GM12878 (cell line): ENCODE measurements at regions not wholly inside any gene's neighbourhood (a gene's known extent, or its start where the extent isn't known, plus 50 kb on each side); places are given as distances from the start of the nearest gene placed in this dataset.

Source experiments
- ATAC-seq: fragments of 200-7000 bp; cut with Tn5 transposase; 3 replicates; pipeline ENCODE4 v1.9.1; 2020; ENCODE audit warnings: mild to moderate bottlenecking, moderate library complexity
- BruUV-seq: library from RNA; stranded (reverse); fragments of 400-500 nt; replicated peaks from 2 replicates; lab custom pipeline; 2021; lab: Mats Ljungman, UMichigan
- CTCF ChIA-PET: fragments of 300-600 bp; sonication (Branson Sonifier 250); formaldehyde crosslinking; extraction: SDS; loops from one replicate; lab custom pipeline; 2021; ENCODE audit warnings: inconsistent platforms; lab: Yijun Ruan, JAX
- POLR2A ChIA-PET: fragments of 350-600 bp; formaldehyde crosslinking; extraction: SDS; loops from one replicate; lab custom pipeline; 2021; ENCODE audit warnings: inconsistent platforms; lab: Charles Lee
- RAD21 ChIA-PET: fragments of 300-600 bp; sonication (Branson Sonifier 250); formaldehyde crosslinking; loops from one replicate; lab custom pipeline; 2023; ENCODE audit warnings: antibody characterized with exemption; ENCODE audit not compliant: unreplicated experiment; lab: Charles Lee
- SMC1A ChIA-PET: fragments of 300-600 bp; sonication (Branson Sonifier 250); formaldehyde crosslinking; loops from one replicate; lab custom pipeline; 2023; ENCODE audit not compliant: unreplicated experiment, uncharacterized antibody; lab: Charles Lee
- DNase-seq: peaks from one replicate; pipeline ENCODE4 v3.0.0-alpha.2; 2011; ENCODE audit warnings: low read depth, low spot score
- FAIRE-seq: peaks from 3 replicates; lab custom pipeline; 2011; peaks lifted over from hg19 to GRCh38; lab: Jason Lieb, UNC
- H2AFZ ChIP-seq: 2 replicates; pipeline ENCODE4 v1.6.0; 2011; ENCODE audit warnings: low read depth, low read length, control low read depth; ENCODE audit not compliant: control insufficient read depth
- H3K27ac ChIP-seq: 2 replicates; pipeline ENCODE4 v1.5.1; 2011; ENCODE audit warnings: control low read depth; ENCODE audit not compliant: control insufficient read depth, insufficient read depth
- H3K27me3 ChIP-seq, 2 experiments: replicated peaks in 1 of 2; 2 replicates each; pipeline versions ENCODE4 v1.6.0 to v1.6.1; 2011; ENCODE audit warnings: low read length in 1 of 2; ENCODE audit not compliant: control insufficient read depth in 2 of 2, insufficient read depth in 2 of 2
- H3K36me3 ChIP-seq, 2 experiments: 2 replicates each; pipeline ENCODE4 v1.5.1; 2011; ENCODE audit warnings: low read length in 1 of 2; ENCODE audit not compliant: control insufficient read depth in 2 of 2, insufficient read depth in 2 of 2
- H3K4me1 ChIP-seq: 2 replicates; pipeline ENCODE4 v1.6.1; 2011; ENCODE audit warnings: mild to moderate bottlenecking, low read length, moderate library complexity, mixed read lengths; ENCODE audit not compliant: control insufficient read depth, insufficient read depth
- H3K4me2 ChIP-seq: 2 replicates; pipeline ENCODE4 v1.6.0; 2011; ENCODE audit warnings: control low read depth; ENCODE audit not compliant: control insufficient read depth, insufficient read depth
- H3K4me3 ChIP-seq: fragments of 200-600 bp; sonication (generic); 2 replicates; pipeline ENCODE4 v1.5.1; 2016
- H3K79me2 ChIP-seq: 2 replicates; pipeline ENCODE4 v1.6.0; 2011; ENCODE audit warnings: low read length; ENCODE audit not compliant: control insufficient read depth, insufficient read depth
- H3K9ac ChIP-seq: 2 replicates; pipeline ENCODE4 v1.8.0; 2011; ENCODE audit warnings: low read length, control low read depth, mixed read lengths; ENCODE audit not compliant: control insufficient read depth, insufficient read depth
- H3K9me3 ChIP-seq: replicated peaks from 3 replicates; pipeline ENCODE4 v1.5.1; 2011; ENCODE audit warnings: mild to moderate bottlenecking, low read length; ENCODE audit not compliant: control insufficient read depth, insufficient read depth
- H4K20me1 ChIP-seq: 2 replicates; pipeline ENCODE4 v1.6.0; 2011; ENCODE audit not compliant: control insufficient read depth, insufficient read depth
- DPF2 ChIP-seq: fragments of 450-650 bp; IDR thresholded peaks from 2 replicates; pipeline ENCODE4 v1.6.1; 2017; ENCODE audit warnings: mild to moderate bottlenecking
- HCFC1 ChIP-seq: fragments of 150-350 bp; IDR thresholded peaks from 2 replicates; pipeline ENCODE4 v1.6.1; 2014; ENCODE audit warnings: low read length
- NFXL1 ChIP-seq: fragments of 450-650 bp; IDR thresholded peaks from 2 replicates; pipeline ENCODE4 v1.6.1; 2017; ENCODE audit warnings: antibody characterized with exemption, mild to moderate bottlenecking, borderline replicate concordance
- NR2C2 ChIP-seq: IDR thresholded peaks from 2 replicates; pipeline ENCODE4 v1.6.1; 2011; ENCODE audit warnings: borderline replicate concordance, low read depth; ENCODE audit not compliant: control insufficient read depth, insufficient read length
- RFX5 ChIP-seq: IDR thresholded peaks from 2 replicates; pipeline ENCODE4 v1.6.1; 2011; ENCODE audit warnings: low read depth, low read length, improper control_type of control experiment
- WGBS: methylation state at CpG from one replicate; pipeline ENCODE4 v1.1.6; 2016; ENCODE audit warnings: low lambda C conversion rate; ENCODE audit not compliant: insufficient replicate concordance, insufficient coverage; ENCODE audit errors: missing lambda C conversion rate; 5-methylcytosine and 5-hydroxymethylcytosine counted together
- in situ Hi-C: fragments of 300-500 bp; cut with MboI; formaldehyde crosslinking; loops from 9 replicates; pipeline ENCODE4 v1.14.3; 2018; ENCODE audit warnings: mixed read lengths
- intact Hi-C: fragments of 100-400 bp; cut with micrococcal nuclease; formaldehyde crosslinking; loops from one replicate; pipeline ENCODE4 v1.14.2; 2022; ENCODE audit not compliant: unreplicated experiment

DNA sequence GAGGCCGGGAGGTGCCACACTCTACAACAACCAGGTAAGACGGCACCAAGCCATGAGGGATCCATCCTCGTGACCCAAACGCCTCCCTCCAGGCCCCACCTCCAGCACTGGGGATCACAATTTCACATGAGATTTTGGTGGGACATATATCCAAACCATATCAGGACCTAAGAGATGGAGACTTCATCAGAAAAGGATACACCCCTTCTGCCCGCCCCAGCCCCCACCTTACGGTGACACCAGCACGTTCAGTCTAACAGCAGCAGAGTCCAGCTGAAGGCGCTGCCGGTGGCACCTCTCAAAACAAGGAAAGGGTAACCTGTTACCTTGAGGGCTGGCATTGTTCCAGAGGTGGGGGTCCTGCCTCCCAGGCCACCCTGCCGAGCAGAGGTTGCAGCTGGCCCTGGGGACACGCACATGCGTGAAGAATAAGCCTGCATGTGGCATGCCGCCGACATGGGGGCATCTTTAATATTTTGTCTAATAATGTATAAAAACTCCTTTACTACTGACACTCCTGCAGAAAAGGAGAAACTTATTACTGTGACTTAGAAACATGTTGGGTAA lies 154.4 kb downstream of the GALR1 start:
- no peaks in the 10 kb centered on the region for H3K4me1 ChIP-seq
- DNase-seq (no peak), FAIRE-seq (no peak), ATAC-seq (no peak)
- intact Hi-C loops: no loop called here
- no peak overlapping the region for H3K4me2 ChIP-seq
- ChIA-PET CTCF (no interaction called here), SMC1A (no interaction called here), RAD21 (no interaction called here), POLR2A (no interaction called here)
- in situ Hi-C loops: no loop called here
- no peak overlapping the region for H3K9ac ChIP-seq
- no peak for TF ChIP-seq DPF2
- TF ChIP-seq RFX5: no peak
- no peaks in the 10 kb centered on the region for H3K79me2 ChIP-seq
- no peaks in the 10 kb centered on the region for H3K9me3 ChIP-seq
- H4K20me1 ChIP-seq: no peaks in the 10 kb centered on the region
- no peak overlapping the region for H3K27ac ChIP-seq
- H3K27me3 ChIP-seq: no peaks in the 10 kb centered on the region
- 60% methylated on average over 14 of the region's 14 CpGs for WGBS
- no peak overlapping the region for H3K4me3 ChIP-seq
- BruUV-seq: no TSS peak
- H2AFZ ChIP-seq: no peak overlapping the region
- H3K36me3 ChIP-seq: no peaks in the 10 kb centered on the region

DNA sequence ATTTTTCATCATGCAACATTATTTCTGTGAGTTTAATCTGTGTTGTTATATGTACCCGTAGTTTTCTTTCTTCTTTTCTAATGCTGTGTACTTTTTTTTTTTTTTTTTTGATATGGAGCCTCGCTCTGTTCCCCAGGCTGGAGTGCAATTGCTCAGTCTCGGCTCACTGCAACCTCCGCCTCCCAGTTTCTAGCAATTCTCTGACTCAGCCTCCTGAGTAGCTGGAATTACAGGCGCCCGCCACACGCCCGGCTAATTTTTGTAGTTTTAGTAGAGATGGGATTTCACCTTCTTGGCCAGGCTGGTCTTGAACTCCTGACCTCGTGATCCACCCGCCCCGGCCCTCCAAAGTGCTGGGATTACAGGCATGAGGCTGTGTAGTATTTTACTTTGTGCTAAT lies 155.4 kb downstream of the GALR1 start:
- H3K27ac ChIP-seq: no peak overlapping the region
- ChIA-PET RAD21 (no interaction called here), POLR2A (no interaction called here), CTCF (no interaction called here), SMC1A (no interaction called here)
- no peaks in the 10 kb centered on the region for H3K36me3 ChIP-seq
- no peaks in the 10 kb centered on the region for H3K79me2 ChIP-seq
- no peak for ATAC-seq
- no peak overlapping the region for H2AFZ ChIP-seq
- no peak overlapping the region for H3K9ac ChIP-seq
- H3K9me3 ChIP-seq: no peaks in the 10 kb centered on the region
- BruUV-seq: no TSS peak
- H3K4me1 ChIP-seq: no peaks in the 10 kb centered on the region
- H3K27me3 ChIP-seq: no peaks in the 10 kb centered on the region
- intact Hi-C loops: no loop called here
- H3K4me2 ChIP-seq: no peak overlapping the region
- no peak for DNase-seq
- FAIRE-seq: no peak
- no peak for TF ChIP-seq HCFC1
- TF ChIP-seq NFXL1: no peak
- no peak for TF ChIP-seq NR2C2
- in situ Hi-C loops: no loop called here
- H3K4me3 ChIP-seq: no peak overlapping the region
- no peaks in the 10 kb centered on the region for H4K20me1 ChIP-seq
- WGBS: 51% methylated on average over 9 of the region's 11 CpGs
